Ectodermal cell (in vitro differentiated cells): ENCODE measurements at regions not wholly inside any gene's neighbourhood (a gene's known extent, or its start where the extent isn't known, plus 50 kb on each side); places are given as distances from the start of the nearest gene placed in this dataset.
"Not testable (repeated sequence)": the region's sequence is repeated elsewhere in the genome, so short reads cannot be mapped to it uniquely, and the experiment has no call there.

Source experiments
- H3K27ac ChIP-seq: 2 replicates; pipeline ENCODE4 v1.7.0; 2013; ENCODE audit warnings: mild to moderate bottlenecking, low read depth, low read length; ENCODE audit not compliant: insufficient read depth, poor library complexity, severe bottlenecking
- H3K27me3 ChIP-seq: 2 replicates; pipeline ENCODE4 v1.7.0; 2013; ENCODE audit warnings: mild to moderate bottlenecking, low read length; ENCODE audit not compliant: insufficient read depth, control insufficient read depth, poor library complexity, severe bottlenecking
- H3K36me3 ChIP-seq: one replicate; pipeline ENCODE4 v1.7.0; 2013; ENCODE audit warnings: low read length; ENCODE audit not compliant: control insufficient read depth, insufficient read depth
- H3K4me1 ChIP-seq: one replicate; pipeline ENCODE4 v1.7.0; 2013; ENCODE audit warnings: low read length; ENCODE audit not compliant: control insufficient read depth, insufficient read depth
- H3K4me3 ChIP-seq: 2 replicates; pipeline ENCODE4 v1.7.0; 2013; ENCODE audit warnings: low read depth, low read length, control low read depth; ENCODE audit not compliant: insufficient read depth
- H3K9me3 ChIP-seq: 2 replicates; pipeline ENCODE4 v1.7.0; 2013; ENCODE audit warnings: mild to moderate bottlenecking, low read length, moderate library complexity; ENCODE audit not compliant: control insufficient read depth
- WGBS, 2 experiments: methylation state at CpG; one replicate each; pipeline ENCODE4 v1.1.7; 2013; ENCODE audit warnings: missing lambda C conversion rate in 2 of 2; 5-methylcytosine and 5-hydroxymethylcytosine counted together

DNA sequence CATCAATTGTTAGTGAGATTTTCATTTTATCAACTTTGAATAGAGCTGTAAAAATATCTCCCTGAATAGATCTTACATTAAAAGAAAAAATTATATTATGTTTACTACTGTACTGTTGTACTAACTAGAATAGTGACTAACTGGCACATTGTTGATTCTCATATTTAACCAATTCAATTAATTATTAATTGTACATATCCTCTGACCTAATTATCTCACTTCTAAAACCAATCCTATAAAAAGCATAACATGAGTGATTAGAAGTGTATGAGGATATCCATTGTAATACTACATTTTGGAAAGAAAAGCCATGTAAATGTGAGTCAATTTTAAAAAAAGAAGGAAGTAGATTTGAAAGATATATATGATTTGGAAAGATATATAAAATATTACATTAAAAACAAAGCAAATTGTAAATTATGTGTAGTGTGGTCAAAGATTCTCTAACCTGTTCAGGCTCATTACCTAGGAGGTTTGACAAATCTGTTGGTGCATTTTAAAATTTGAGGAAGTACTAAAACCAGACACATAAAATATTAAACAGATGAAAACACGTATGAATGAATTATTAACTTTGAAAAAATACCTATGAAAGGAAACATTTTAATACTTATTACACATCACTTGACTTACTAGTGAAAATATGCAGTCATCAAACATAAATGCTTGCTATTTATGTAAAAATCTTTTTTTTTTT, 829.8 kb upstream of the SLC10A2 start:
- H3K4me1 ChIP-seq = no peaks in the 10 kb centered on the region
- no peak overlapping the region for H3K27ac ChIP-seq
- H3K27me3 ChIP-seq = no peaks in the 10 kb centered on the region
- no peaks in the 10 kb centered on the region for H3K36me3 ChIP-seq
- no peak overlapping the region for H3K4me3 ChIP-seq
- no peaks in the 10 kb centered on the region for H3K9me3 ChIP-seq
- WGBS, 2 experiments = no CpG with 5 or more reads among the region's 1 CpG

DNA sequence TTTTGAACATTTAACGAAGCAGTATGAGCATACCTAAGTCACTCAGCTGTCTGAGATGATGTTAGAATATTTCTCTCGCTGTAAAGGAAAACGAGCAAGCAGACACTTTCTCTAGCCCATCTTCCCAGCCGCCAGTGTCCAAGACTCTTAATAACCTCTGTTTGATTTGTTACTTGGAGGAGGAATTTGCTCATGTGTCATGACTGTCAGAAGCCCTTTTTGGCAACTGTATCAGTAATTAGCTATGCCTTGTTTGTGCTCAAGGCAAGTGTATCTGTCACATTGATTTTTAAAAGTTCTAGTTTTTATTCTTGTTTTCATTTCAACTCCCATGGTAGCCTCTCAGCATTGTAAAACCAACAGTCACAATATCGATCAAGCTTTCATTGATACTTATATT, 828.4 kb upstream of the SLC10A2 start:
- Histone ChIP-seq H3K27ac (no peak overlapping the region), H3K27me3 (no peaks in the 10 kb centered on the region), H3K9me3 (no peaks in the 10 kb centered on the region), H3K4me3 (no peak overlapping the region), H3K4me1 (no peaks in the 10 kb centered on the region), H3K36me3 (no peaks in the 10 kb centered on the region)
- 96 to 98% methylated on average over 5 of the region's 5 CpGs for WGBS, 2 experiments

DNA sequence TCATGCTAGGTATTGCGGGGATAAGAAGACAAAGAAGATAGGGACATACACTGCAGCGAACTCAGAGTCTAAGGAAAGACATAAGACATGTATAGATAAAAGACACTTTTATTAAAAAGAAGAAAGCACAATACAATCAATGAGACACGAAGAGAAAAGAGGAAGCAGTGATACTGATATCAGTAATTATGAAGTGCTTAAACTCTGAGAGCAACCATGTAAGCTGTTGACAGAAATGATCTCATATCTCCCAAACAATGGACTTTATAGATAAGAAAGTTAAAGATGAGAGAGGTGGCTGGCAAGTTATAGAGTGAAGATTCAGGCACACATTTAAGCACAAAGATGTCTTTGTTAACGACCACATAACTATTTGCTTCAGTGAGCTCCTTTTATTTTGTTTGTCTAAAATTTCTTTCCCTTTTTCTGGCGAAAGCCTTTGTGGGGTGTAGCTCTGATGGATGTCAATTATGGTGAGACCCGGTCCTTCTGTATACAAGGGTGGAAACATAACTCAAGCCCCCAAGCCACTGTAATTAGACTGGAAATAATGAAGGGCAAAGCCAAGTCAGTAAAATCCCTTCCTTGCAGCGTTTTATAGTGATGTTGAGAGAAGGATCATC, 818.0 kb upstream of the SLC10A2 start:
- Histone ChIP-seq H3K27ac (no peak overlapping the region), H3K27me3 (no peaks in the 10 kb centered on the region), H3K36me3 (no peaks in the 10 kb centered on the region), H3K9me3 (no peaks in the 10 kb centered on the region), H3K4me1 (no peaks in the 10 kb centered on the region), H3K4me3 (no peak overlapping the region)
- WGBS, 2 experiments = 94 to 100% methylated on average over 3 to 6 of the region's 7 CpGs

DNA sequence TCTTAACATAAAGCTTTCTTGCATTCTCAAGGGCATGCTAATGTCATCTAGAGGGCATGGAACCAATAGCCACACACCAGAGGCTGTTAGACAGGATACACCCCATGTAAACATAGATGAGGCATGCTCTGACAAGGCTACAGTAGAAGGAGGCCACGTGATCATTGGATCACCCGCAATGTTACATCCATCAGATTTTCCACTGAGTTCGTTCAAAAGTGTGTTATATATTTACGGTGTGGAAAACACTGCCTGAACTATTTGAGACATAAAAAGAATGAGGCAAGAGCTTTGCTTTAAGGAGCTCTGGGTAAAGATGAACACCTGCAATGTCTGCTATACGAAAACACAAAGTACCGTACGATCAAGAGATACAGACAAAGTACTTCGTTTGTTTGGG, 817.5 kb upstream of the SLC10A2 start:
- 93 to 98% methylated on average over 8 of the region's 8 CpGs for WGBS, 2 experiments
- Histone ChIP-seq H3K27me3 (no peaks in the 10 kb centered on the region), H3K4me1 (no peaks in the 10 kb centered on the region), H3K4me3 (no peak overlapping the region), H3K27ac (no peak overlapping the region), H3K9me3 (no peaks in the 10 kb centered on the region), H3K36me3 (no peaks in the 10 kb centered on the region)

DNA sequence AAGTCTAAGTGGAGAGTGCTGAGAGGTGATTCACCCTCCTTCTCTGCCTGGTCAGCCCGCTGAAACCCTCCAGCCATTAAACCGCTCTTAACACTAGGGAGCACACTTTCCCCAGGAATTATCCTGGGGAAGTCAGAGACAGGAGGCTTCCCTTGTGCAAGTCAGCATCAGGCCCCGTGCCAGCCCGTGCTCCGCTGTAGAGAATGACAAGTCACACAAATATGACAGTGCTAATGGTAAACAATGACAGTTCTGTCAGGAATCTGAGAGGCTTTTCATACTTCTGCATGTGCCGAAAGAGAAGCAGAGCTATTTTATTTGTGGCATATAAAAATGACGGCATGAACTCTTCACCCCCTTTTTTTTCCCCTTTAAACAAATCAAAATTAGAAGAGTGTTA, 816.9 kb upstream of the SLC10A2 start:
- no peak overlapping the region for H3K27ac ChIP-seq
- 24 to 26% methylated on average over 6 of the region's 7 CpGs for WGBS, 2 experiments
- no peak overlapping the region for H3K4me3 ChIP-seq
- H3K27me3 ChIP-seq = no peaks in the 10 kb centered on the region
- no peaks in the 10 kb centered on the region for H3K4me1 ChIP-seq
- no peaks in the 10 kb centered on the region for H3K36me3 ChIP-seq
- H3K9me3 ChIP-seq = no peaks in the 10 kb centered on the region

DNA sequence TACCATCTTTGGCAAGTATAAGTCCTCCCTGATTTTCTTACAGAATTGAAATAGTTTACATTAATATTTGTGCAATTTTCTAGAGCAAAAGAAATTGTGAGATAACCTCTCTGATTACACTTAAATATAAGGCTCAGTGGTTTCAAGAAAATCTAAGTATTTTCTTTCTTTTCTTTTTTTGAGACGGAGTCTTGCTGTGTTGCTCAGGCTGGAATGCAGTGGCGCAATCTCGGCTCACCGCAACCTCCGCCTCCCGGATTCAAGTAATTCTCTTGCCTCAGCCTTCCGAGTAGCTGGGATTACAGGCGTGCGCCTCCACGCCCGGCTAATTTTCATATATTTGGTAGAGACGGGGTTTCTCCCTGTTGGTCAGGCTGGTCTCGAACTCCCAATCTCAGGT, 813.9 kb upstream of the SLC10A2 start:
- not testable (repeated sequence) for H3K4me1 ChIP-seq, H3K9me3 ChIP-seq
- 92 to 95% methylated on average over 13 of the region's 13 CpGs for WGBS, 2 experiments

DNA sequence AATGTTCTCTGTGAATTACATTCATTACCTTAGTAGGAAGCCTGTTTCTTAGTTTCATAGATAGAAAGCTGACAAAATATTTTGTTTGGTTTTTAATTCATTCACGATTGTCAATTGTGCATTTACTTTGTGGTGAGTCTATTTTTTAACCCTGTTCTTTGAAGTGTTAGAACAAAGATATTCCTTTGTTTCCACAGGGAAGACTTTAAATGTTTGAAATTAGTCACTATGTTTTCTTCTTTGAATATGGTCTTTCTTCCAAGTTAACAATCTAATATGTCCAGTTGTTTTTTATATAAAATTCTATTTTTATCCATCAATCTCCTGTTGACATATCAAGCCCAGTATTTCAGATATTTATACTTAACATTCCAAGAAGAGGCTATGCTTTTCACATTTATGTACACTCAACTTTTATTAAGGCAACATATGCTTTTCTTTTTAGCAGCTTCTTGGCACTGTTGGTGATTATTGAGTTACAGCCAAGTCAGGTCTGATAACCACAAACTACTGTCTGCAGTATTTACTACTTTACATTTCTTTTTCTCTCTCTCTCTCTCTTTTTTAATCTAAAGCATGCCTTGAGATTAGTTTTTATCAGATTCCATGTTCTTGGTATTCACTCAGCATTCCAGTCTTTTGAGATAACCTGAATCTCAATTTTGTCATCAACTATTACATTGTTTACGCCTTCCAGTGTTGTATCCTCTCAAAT, 812.8 kb upstream of the SLC10A2 start:
- no peak overlapping the region for H3K4me3 ChIP-seq
- H3K36me3 ChIP-seq = no peaks in the 10 kb centered on the region
- WGBS, 2 experiments = 96 to 97% methylated on average over 2 of the region's 2 CpGs
- H3K27ac ChIP-seq = no peak overlapping the region
- no peaks in the 10 kb centered on the region for H3K27me3 ChIP-seq
- H3K4me1 ChIP-seq = no peaks in the 10 kb centered on the region
- H3K9me3 ChIP-seq = no peaks in the 10 kb centered on the region

More for the DNA sequence above, 813.9 kb upstream of the SLC10A2 start:
- not testable (repeated sequence) for H3K36me3 ChIP-seq, H3K4me3 ChIP-seq, H3K27me3 ChIP-seq, H3K27ac ChIP-seq

DNA sequence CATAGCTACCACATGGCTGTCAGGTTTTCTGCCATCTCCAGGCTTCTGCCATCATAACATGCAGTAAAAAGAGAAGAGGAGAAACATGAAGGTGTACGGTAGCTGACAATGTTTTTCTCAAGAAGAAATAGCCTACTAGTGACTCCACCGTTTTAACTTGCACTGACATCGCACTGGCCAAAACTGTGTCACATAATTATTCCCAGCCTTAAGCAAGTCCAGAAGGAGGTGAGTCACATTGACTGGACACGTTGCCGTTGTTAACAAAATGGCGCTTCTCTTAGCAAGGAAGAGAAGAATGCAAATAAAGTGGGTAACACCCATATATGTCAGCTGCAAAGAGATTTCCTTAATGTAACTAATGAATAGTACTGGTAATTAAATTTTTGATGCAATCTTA, 810.4 kb upstream of the SLC10A2 start:
- 95 to 98% methylated on average over 6 of the region's 6 CpGs for WGBS, 2 experiments
- Histone ChIP-seq H3K27ac (no peak overlapping the region), H3K9me3 (no peaks in the 10 kb centered on the region), H3K4me1 (no peaks in the 10 kb centered on the region), H3K36me3 (no peaks in the 10 kb centered on the region), H3K27me3 (no peaks in the 10 kb centered on the region), H3K4me3 (no peak overlapping the region)

DNA sequence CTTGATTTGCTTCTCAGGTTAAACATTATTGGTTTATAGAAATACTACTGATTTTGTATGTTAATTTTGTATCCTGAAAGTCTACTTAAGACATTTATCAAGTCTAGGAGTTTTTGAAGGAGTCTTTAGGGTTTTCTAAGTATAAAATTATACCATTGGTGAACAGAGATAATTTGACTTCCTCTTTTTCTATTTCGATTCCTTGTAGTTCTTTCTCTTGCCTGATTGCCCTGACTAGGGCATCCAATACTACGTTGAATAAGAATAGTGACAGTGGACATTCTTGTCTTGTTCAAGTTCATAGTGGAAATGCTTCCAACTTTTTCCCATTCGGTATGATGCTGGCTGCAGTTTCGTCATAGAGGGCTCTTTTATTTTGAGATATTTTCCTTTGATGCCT, 807.5 kb upstream of the SLC10A2 start:
- WGBS, 2 experiments = 98 to 100% methylated on average over 3 to 4 of the region's 4 CpGs
- no peaks in the 10 kb centered on the region for H3K27me3 ChIP-seq
- no peaks in the 10 kb centered on the region for H3K9me3 ChIP-seq
- H3K4me3 ChIP-seq = no peak overlapping the region
- H3K36me3 ChIP-seq = no peaks in the 10 kb centered on the region
- H3K4me1 ChIP-seq = no peaks in the 10 kb centered on the region
- no peak overlapping the region for H3K27ac ChIP-seq

DNA sequence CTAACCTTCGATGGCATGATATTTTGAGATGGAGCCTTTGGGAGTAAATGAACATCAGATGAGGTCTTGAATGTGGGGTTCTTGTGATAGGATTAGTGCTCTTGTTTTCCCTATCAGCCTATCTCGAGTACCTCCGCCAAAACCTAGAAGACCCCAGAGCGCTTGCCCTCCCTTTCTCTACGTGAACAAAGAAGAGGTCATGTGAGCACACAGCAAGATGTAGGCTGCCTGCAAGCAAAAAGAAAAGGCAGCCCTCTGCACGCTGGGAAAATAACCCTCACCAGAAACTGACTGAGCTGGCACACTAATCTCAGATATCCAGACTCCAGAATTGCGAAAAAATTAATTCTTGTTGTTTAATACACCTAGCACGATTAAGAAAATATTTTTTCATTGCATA, 799.8 kb upstream of the SLC10A2 start:
- H3K4me1 ChIP-seq = no peaks in the 10 kb centered on the region
- no peak overlapping the region for H3K4me3 ChIP-seq
- no peaks in the 10 kb centered on the region for H3K36me3 ChIP-seq
- H3K27me3 ChIP-seq = no peaks in the 10 kb centered on the region
- H3K27ac ChIP-seq = no peak overlapping the region
- 44 to 52% methylated on average over 8 of the region's 8 CpGs for WGBS, 2 experiments
- no peaks in the 10 kb centered on the region for H3K9me3 ChIP-seq
